GM23338 (cell line): ENCODE measurements at regions not wholly inside any gene's neighbourhood (a gene's known extent, or its start where the extent isn't known, plus 50 kb on each side); places are given as distances from the start of the nearest gene placed in this dataset.

Source experiments
- CREB1 ChIP-seq: fragments of 250-450 bp; sonication (Bioruptor Pico); IDR thresholded peaks from 2 replicates; pipeline ENCODE4 v1.5.0; 2020; ENCODE audit warnings: low read depth, mild to moderate bottlenecking, moderate library complexity
- EZH2 ChIP-seq: fragments of 200-600 bp; sonication (generic); IDR thresholded peaks from one replicate; pipeline ENCODE4 v1.8.0; 2017; ENCODE audit warnings: antibody characterized with exemption, mild to moderate bottlenecking, low read depth; ENCODE audit not compliant: unreplicated experiment
- EZH2phosphoT487 ChIP-seq: fragments of 200-600 bp; sonication (generic); IDR thresholded peaks from one replicate; pipeline ENCODE4 v1.8.1; 2018; ENCODE audit warnings: antibody characterized with exemption; ENCODE audit not compliant: unreplicated experiment
- JUNB ChIP-seq: IDR thresholded peaks from one replicate; pipeline ENCODE4 v1.6.1; 2016; ENCODE audit warnings: antibody characterized with exemption; ENCODE audit not compliant: unreplicated experiment
- NANOG ChIP-seq: IDR thresholded peaks from 2 replicates; pipeline ENCODE4 v1.6.1; 2016; ENCODE audit warnings: antibody characterized with exemption, borderline replicate concordance
- POLR2AphosphoS5 ChIP-seq: IDR thresholded peaks from 2 replicates; pipeline ENCODE4 v1.6.1; 2016; ENCODE audit warnings: antibody characterized with exemption, low read depth
- STAT1 ChIP-seq: IDR thresholded peaks from one replicate; pipeline ENCODE4 v1.6.1; 2016; ENCODE audit warnings: antibody characterized with exemption; ENCODE audit not compliant: unreplicated experiment
- ZNF331 ChIP-seq: fragments of 250-450 bp; sonication (Bioruptor Pico); IDR thresholded peaks from 2 replicates; pipeline ENCODE4 v1.5.0; 2020; ENCODE audit warnings: low read depth, mild to moderate bottlenecking, moderate library complexity
- TF ChIP-seq, protein P1 (sequence below), 2 experiments: fragments of 200-600 bp in 1 of 2; sonication (generic) in 1 of 2; conservative IDR thresholded peaks; 2 replicates each; pipeline versions ENCODE4 v1.5.1 to v1.6.1; 2016 to 2017; ENCODE audit warnings: antibody characterized with exemption in 2 of 2, low read depth in 2 of 2, mild to moderate bottlenecking in 2 of 2, moderate library complexity in 1 of 2
- TF ChIP-seq, protein P2 (sequence below): IDR thresholded peaks from one replicate; pipeline ENCODE4 v1.6.1; 2018; ENCODE audit warnings: antibody characterized with exemption; ENCODE audit not compliant: unreplicated experiment
- TF ChIP-seq, protein P3 (sequence below): fragments of 250-450 bp; sonication (Bioruptor Pico); IDR thresholded peaks from 2 replicates; pipeline ENCODE4 v1.5.0; 2020; ENCODE audit warnings: mild to moderate bottlenecking, moderate library complexity

DNA sequence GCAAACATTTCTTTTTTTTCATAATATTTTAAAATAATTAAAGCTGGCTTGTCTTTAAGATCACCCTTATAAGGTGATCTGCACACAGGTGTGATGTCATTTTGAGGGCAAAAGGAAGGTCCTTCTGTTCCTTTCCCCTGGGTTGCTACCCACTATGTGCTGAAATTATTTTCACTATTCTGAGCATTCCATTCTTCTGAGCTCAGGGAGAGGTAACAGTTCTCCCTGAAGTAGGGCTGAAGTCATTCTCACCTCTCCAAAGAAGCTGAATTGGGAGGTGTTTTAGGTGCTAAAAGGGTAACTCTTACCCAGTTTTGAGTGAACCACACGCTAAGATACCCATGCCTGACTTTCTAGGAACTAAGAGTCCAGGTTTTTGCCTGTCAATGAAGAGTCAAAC lies 247.6 kb downstream of the SLC4A3 start:
- TF ChIP-seq, protein P1, sequence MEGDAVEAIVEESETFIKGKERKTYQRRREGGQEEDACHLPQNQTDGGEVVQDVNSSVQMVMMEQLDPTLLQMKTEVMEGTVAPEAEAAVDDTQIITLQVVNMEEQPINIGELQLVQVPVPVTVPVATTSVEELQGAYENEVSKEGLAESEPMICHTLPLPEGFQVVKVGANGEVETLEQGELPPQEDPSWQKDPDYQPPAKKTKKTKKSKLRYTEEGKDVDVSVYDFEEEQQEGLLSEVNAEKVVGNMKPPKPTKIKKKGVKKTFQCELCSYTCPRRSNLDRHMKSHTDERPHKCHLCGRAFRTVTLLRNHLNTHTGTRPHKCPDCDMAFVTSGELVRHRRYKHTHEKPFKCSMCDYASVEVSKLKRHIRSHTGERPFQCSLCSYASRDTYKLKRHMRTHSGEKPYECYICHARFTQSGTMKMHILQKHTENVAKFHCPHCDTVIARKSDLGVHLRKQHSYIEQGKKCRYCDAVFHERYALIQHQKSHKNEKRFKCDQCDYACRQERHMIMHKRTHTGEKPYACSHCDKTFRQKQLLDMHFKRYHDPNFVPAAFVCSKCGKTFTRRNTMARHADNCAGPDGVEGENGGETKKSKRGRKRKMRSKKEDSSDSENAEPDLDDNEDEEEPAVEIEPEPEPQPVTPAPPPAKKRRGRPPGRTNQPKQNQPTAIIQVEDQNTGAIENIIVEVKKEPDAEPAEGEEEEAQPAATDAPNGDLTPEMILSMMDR (conservative IDR thresholded peaks at IDR 0.05; ENCODE audit: low read depth in 2 of 2), result no peak
- TF ChIP-seq, protein P2, sequence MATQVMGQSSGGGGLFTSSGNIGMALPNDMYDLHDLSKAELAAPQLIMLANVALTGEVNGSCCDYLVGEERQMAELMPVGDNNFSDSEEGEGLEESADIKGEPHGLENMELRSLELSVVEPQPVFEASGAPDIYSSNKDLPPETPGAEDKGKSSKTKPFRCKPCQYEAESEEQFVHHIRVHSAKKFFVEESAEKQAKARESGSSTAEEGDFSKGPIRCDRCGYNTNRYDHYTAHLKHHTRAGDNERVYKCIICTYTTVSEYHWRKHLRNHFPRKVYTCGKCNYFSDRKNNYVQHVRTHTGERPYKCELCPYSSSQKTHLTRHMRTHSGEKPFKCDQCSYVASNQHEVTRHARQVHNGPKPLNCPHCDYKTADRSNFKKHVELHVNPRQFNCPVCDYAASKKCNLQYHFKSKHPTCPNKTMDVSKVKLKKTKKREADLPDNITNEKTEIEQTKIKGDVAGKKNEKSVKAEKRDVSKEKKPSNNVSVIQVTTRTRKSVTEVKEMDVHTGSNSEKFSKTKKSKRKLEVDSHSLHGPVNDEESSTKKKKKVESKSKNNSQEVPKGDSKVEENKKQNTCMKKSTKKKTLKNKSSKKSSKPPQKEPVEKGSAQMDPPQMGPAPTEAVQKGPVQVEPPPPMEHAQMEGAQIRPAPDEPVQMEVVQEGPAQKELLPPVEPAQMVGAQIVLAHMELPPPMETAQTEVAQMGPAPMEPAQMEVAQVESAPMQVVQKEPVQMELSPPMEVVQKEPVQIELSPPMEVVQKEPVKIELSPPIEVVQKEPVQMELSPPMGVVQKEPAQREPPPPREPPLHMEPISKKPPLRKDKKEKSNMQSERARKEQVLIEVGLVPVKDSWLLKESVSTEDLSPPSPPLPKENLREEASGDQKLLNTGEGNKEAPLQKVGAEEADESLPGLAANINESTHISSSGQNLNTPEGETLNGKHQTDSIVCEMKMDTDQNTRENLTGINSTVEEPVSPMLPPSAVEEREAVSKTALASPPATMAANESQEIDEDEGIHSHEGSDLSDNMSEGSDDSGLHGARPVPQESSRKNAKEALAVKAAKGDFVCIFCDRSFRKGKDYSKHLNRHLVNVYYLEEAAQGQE, result no peak
- TF ChIP-seq POLR2AphosphoS5 (no peak), CREB1 (CRISPR knock-in tag) (no peak), EZH2 (no peak), JUNB (no peak), EZH2phosphoT487 (no peak), NANOG (no peak), ZNF331 (no peak), STAT1 (no peak)
- TF ChIP-seq, protein P3, sequence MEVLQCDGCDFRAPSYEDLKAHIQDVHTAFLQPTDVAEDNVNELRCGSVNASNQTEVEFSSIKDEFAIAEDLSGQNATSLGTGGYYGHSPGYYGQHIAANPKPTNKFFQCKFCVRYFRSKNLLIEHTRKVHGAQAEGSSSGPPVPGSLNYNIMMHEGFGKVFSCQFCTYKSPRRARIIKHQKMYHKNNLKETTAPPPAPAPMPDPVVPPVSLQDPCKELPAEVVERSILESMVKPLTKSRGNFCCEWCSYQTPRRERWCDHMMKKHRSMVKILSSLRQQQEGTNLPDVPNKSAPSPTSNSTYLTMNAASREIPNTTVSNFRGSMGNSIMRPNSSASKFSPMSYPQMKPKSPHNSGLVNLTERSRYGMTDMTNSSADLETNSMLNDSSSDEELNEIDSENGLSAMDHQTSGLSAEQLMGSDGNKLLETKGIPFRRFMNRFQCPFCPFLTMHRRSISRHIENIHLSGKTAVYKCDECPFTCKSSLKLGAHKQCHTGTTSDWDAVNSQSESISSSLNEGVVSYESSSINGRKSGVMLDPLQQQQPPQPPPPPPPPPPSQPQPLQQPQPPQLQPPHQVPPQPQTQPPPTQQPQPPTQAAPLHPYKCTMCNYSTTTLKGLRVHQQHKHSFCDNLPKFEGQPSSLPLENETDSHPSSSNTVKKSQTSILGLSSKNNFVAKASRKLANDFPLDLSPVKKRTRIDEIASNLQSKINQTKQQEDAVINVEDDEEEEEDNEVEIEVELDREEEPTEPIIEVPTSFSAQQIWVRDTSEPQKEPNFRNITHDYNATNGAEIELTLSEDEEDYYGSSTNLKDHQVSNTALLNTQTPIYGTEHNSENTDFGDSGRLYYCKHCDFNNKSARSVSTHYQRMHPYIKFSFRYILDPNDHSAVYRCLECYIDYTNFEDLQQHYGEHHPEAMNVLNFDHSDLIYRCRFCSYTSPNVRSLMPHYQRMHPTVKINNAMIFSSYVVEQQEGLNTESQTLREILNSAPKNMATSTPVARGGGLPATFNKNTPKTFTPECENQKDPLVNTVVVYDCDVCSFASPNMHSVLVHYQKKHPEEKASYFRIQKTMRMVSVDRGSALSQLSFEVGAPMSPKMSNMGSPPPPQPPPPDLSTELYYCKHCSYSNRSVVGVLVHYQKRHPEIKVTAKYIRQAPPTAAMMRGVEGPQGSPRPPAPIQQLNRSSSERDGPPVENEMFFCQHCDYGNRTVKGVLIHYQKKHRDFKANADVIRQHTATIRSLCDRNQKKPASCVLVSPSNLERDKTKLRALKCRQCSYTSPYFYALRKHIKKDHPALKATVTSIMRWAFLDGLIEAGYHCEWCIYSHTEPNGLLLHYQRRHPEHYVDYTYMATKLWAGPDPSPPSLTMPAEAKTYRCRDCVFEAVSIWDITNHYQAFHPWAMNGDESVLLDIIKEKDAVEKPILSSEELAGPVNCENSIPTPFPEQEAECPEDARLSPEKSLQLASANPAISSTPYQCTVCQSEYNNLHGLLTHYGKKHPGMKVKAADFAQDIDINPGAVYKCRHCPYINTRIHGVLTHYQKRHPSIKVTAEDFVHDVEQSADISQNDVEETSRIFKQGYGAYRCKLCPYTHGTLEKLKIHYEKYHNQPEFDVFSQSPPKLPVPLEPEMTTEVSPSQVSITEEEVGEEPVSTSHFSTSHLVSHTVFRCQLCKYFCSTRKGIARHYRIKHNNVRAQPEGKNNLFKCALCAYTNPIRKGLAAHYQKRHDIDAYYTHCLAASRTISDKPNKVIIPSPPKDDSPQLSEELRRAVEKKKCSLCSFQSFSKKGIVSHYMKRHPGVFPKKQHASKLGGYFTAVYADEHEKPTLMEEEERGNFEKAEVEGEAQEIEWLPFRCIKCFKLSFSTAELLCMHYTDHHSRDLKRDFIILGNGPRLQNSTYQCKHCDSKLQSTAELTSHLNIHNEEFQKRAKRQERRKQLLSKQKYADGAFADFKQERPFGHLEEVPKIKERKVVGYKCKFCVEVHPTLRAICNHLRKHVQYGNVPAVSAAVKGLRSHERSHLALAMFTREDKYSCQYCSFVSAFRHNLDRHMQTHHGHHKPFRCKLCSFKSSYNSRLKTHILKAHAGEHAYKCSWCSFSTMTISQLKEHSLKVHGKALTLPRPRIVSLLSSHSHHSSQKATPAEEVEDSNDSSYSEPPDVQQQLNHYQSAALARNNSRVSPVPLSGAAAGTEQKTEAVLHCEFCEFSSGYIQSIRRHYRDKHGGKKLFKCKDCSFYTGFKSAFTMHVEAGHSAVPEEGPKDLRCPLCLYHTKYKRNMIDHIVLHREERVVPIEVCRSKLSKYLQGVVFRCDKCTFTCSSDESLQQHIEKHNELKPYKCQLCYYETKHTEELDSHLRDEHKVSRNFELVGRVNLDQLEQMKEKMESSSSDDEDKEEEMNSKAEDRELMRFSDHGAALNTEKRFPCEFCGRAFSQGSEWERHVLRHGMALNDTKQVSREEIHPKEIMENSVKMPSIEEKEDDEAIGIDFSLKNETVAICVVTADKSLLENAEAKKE, result no peak
